ENCODE measurements at regions not wholly inside any gene's neighbourhood (a gene's known extent, or its start where the extent isn't known, plus 50 kb on each side); places are given as distances from the start of the nearest gene placed in this dataset.

DNA sequence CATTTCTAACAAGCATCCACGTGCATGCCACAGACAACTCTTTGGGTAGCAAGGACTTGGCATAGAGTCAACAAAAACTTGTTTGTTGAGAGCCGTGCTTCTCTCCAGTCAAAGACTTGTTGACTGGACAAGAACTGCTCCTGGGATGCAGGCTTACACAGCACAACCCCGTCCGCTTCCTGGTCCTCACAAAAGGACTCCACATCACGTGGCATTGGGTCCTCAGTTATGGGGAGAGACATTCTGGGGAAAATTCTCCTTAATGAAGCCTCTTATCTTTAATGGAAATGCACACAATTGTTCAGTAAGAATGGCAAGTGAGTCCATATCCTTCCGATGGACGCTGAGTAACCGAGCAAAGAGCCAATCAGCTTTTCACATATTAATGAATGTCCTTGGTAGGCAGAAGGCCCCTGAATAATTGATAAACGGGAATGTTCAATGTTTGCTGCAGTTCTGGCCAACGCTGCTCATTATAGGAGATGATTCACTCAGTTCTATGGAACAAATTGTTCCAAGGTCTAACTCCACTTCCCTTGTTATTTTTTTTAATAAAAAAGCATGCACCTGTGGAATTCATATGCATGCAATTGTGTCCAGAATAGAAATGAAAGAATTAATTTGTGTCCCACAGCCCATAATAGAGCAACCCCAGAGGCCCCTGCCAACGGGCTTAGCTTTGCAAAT is 97.0 kb upstream of the ZNF366 start:
- FAIRE-seq, result no peak
- no peaks in the 10 kb centered on the region for H3K9me1 ChIP-seq (ENCODE audit: control insufficient read depth, insufficient read depth, low read length)
- H3K9ac ChIP-seq (ENCODE audit: insufficient read depth in 1 of 2, low read depth in 2 of 2, low read length in 2 of 2), result no peak overlapping the region
- peaks cover 0 to 3% of the 10 kb centered on the region in 2 experiments; a peak in 1 of 5 replicates for H3K4me1 ChIP-seq (replicated peaks in 1 of 2; ENCODE audit: control insufficient read depth in 2 of 2, insufficient read depth in 2 of 2, low read length in 2 of 2)
- ChIA-PET POLR2A (interaction anchor here (0.6 kb wide), 1 partner anchor 26 kb away, joined by 3 read pairs; no protein-coding TSS in a partner anchor), CTCF (ENCODE audit: low intra/inter-chr PET ratio) (no interaction called here)
- no peak overlapping the region for H3K4me3 ChIP-seq
- no peaks in the 10 kb centered on the region for H3K27me3 ChIP-seq (ENCODE audit: control insufficient read depth in 2 of 2, insufficient read depth in 2 of 2, low read length in 2 of 2)
- 57% methylated on average over 11 of the region's 11 CpGs for WGBS (ENCODE audit: insufficient coverage, low coverage, missing lambda C conversion rate)
- H3K9me3 ChIP-seq (replicated peaks; ENCODE audit: control insufficient read depth, insufficient read depth, low read depth, low read length), result peaks cover 5% of the 10 kb centered on the region
- H2AFZ ChIP-seq (ENCODE audit: low read depth, low read length), result no peak overlapping the region
- H3K79me2 ChIP-seq (ENCODE audit: control insufficient read depth, insufficient read depth, low read length), result no peaks in the 10 kb centered on the region
- H3K4me2 ChIP-seq (ENCODE audit: insufficient read depth, low read length), result no peak overlapping the region
- no peaks in the 10 kb centered on the region for H4K20me1 ChIP-seq (replicated peaks; ENCODE audit: control insufficient read depth, insufficient read depth, low read length)
- no peaks in the 10 kb centered on the region for H3K36me3 ChIP-seq (ENCODE audit: control insufficient read depth, insufficient read depth, low read length)
- DNase-seq (ENCODE audit: extremely low read depth in 1 of 4, low spot score in 3 of 4), result no peak
- in situ Hi-C loops (cut with MboI), result no loop called here
- intact Hi-C loops (cut with micrococcal nuclease), result no loop called here
- BruUV-seq (replicated peaks), result no TSS peak
- H3K27ac ChIP-seq (ENCODE audit: extremely low read depth, low read depth, low read length), result no peak overlapping the region
- ATAC-seq, result no peak
- TF ChIP-seq ELF1 (tag; IDR thresholded peaks at IDR 0.05), result no peak
- TF ChIP-seq MYBL2 (IDR thresholded peaks at IDR 0.05; ENCODE audit: low read depth), result no peak
- TF ChIP-seq MYBL2 (CRISPR knock-in tag; IDR thresholded peaks at IDR 0.05; ENCODE audit: borderline replicate concordance), result no peak
- TF ChIP-seq ZNF551 (CRISPR knock-in tag; IDR thresholded peaks at IDR 0.05), result no peak
- no peak for TF ChIP-seq ZNF41 (CRISPR knock-in tag; conservative IDR thresholded peaks at IDR 0.05)
- TF ChIP-seq RBM14 (IDR thresholded peaks at IDR 0.05; ENCODE audit: borderline replicate concordance, insufficient read depth, low read depth, low read length), result no peak
- no peak for TF ChIP-seq MEF2D (tag; conservative IDR thresholded peaks at IDR 0.05; ENCODE audit: low read depth)
- no peak for TF ChIP-seq EHMT2 (IDR thresholded peaks at IDR 0.05)
- TF ChIP-seq KDM2B (CRISPR knock-in tag; IDR thresholded peaks at IDR 0.05), result no peak
- TF ChIP-seq, protein P1, sequence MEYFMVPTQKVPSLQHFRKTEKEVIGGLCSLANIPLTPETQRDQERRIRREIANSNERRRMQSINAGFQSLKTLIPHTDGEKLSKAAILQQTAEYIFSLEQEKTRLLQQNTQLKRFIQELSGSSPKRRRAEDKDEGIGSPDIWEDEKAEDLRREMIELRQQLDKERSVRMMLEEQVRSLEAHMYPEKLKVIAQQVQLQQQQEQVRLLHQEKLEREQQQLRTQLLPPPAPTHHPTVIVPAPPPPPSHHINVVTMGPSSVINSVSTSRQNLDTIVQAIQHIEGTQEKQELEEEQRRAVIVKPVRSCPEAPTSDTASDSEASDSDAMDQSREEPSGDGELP (CRISPR knock-in tag; IDR thresholded peaks at IDR 0.05; ENCODE audit: borderline replicate concordance), result no peak
- no peak for TF ChIP-seq ZNF174 (CRISPR knock-in tag; IDR thresholded peaks at IDR 0.05)
- no peak for TF ChIP-seq ZNF431 (CRISPR knock-in tag; IDR thresholded peaks at IDR 0.05)
- TF ChIP-seq MXI1 (IDR thresholded peaks at IDR 0.05; ENCODE audit: low read depth, low read length), result no peak
- TF ChIP-seq, protein P2, sequence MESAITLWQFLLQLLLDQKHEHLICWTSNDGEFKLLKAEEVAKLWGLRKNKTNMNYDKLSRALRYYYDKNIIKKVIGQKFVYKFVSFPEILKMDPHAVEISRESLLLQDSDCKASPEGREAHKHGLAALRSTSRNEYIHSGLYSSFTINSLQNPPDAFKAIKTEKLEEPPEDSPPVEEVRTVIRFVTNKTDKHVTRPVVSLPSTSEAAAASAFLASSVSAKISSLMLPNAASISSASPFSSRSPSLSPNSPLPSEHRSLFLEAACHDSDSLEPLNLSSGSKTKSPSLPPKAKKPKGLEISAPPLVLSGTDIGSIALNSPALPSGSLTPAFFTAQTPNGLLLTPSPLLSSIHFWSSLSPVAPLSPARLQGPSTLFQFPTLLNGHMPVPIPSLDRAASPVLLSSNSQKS (CRISPR knock-in tag; IDR thresholded peaks at IDR 0.05), result no peak
- TF ChIP-seq, protein P3, sequence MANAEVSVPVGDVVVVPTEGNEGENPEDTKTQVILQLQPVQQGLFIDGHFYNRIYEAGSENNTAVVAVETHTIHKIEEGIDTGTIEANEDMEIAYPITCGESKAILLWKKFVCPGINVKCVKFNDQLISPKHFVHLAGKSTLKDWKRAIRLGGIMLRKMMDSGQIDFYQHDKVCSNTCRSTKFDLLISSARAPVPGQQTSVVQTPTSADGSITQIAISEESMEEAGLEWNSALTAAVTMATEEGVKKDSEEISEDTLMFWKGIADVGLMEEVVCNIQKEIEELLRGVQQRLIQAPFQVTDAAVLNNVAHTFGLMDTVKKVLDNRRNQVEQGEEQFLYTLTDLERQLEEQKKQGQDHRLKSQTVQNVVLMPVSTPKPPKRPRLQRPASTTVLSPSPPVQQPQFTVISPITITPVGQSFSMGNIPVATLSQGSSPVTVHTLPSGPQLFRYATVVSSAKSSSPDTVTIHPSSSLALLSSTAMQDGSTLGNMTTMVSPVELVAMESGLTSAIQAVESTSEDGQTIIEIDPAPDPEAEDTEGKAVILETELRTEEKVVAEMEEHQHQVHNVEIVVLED (CRISPR knock-in tag; IDR thresholded peaks at IDR 0.05), result no peak
- TF ChIP-seq, protein P4, sequence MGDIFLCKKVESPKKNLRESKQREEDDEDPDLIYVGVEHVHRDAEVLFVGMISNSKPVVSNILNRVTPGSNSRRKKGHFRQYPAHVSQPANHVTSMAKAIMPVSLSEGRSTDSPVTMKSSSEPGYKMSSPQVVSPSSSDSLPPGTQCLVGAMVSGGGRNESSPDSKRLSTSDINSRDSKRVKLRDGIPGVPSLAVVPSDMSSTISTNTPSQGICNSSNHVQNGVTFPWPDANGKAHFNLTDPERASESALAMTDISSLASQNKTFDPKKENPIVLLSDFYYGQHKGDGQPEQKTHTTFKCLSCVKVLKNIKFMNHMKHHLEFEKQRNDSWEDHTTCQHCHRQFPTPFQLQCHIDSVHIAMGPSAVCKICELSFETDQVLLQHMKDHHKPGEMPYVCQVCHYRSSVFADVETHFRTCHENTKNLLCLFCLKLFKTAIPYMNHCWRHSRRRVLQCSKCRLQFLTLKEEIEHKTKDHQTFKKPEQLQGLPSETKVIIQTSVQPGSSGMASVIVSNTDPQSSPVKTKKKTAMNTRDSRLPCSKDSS (IDR thresholded peaks at IDR 0.05; ENCODE audit: low read depth, partially characterized antibody), result no peak
